Parathyroid adenoma (tissue), 2 donors: ENCODE measurements at regions not wholly inside any gene's neighbourhood (a gene's known extent, or its start where the extent isn't known, plus 50 kb on each side); places are given as distances from the start of the nearest gene placed in this dataset.
A peak's percentile ranks its signal among the peaks of the same experiment; 100 is the strongest.

Source experiments
- H2AFZ ChIP-seq: fragments of 300-600 bp; sonication (generic); one replicate; pipeline ENCODE4 v1.7.0; 2017; ENCODE audit warnings: antibody characterized with exemption, mild to moderate bottlenecking
- H3K27ac ChIP-seq: fragments of 300-600 bp; sonication (generic); one replicate; pipeline ENCODE4 v1.7.0; 2017
- H3K27me3 ChIP-seq: fragments of 300-600 bp; sonication (generic); one replicate; pipeline ENCODE4 v1.7.0; 2017; ENCODE audit warnings: low read length; ENCODE audit not compliant: control insufficient read depth, insufficient read depth
- H3K36me3 ChIP-seq: fragments of 300-600 bp; sonication (generic); one replicate; pipeline ENCODE4 v1.7.0; 2017; ENCODE audit warnings: low read length; ENCODE audit not compliant: control insufficient read depth, insufficient read depth
- H3K4me1 ChIP-seq: fragments of 300-600 bp; sonication (generic); one replicate; pipeline ENCODE4 v1.7.0; 2017; ENCODE audit warnings: control low read depth
- H3K4me2 ChIP-seq: fragments of 300-600 bp; sonication (generic); one replicate; pipeline ENCODE4 v1.7.0; 2017; ENCODE audit warnings: low read length
- H3K4me3 ChIP-seq: fragments of 300-600 bp; sonication (generic); one replicate; pipeline ENCODE4 v1.7.0; 2017; ENCODE audit warnings: low read depth, low read length
- H3K79me2 ChIP-seq: fragments of 300-600 bp; sonication (generic); one replicate; pipeline ENCODE4 v1.7.0; 2017; ENCODE audit warnings: control low read depth
- H3K9ac ChIP-seq: fragments of 300-600 bp; sonication (generic); one replicate; pipeline ENCODE4 v1.7.0; 2017; ENCODE audit warnings: mild to moderate bottlenecking
- H3K9me3 ChIP-seq: fragments of 300-600 bp; sonication (generic); one replicate; pipeline ENCODE4 v1.7.0; 2017; ENCODE audit warnings: low read length; ENCODE audit not compliant: control insufficient read depth
- CTCF ChIP-seq: fragments of 300-600 bp; sonication (generic); IDR thresholded peaks from one replicate; pipeline ENCODE4 v1.7.0; 2017; ENCODE audit warnings: antibody characterized with exemption, mild to moderate bottlenecking
- donor health status: primary hyperparathyroidism.

GRCh38 chr4:164377277-164377676, 376.7 kb upstream of the SMIM31 start:
- no peak for TF ChIP-seq CTCF
- Histone ChIP-seq H3K4me3 (no peak overlapping the region), H3K9ac (no peak overlapping the region), H3K36me3 (no peaks in the 10 kb centered on the region), H3K27ac (no peak overlapping the region), H2AFZ (no peak overlapping the region), H3K27me3 (no peaks in the 10 kb centered on the region), H3K4me2 (no peak overlapping the region), H3K4me1 (no peaks in the 10 kb centered on the region), H3K9me3 (no peaks in the 10 kb centered on the region), H3K79me2 (no peaks in the 10 kb centered on the region)

- Histone ChIP-seq H2AFZ (no peak overlapping the region), H3K79me2 (no peaks in the 10 kb centered on the region), H3K9me3 (no peaks in the 10 kb centered on the region), H3K9ac (no peak overlapping the region), H3K4me2 (no peak overlapping the region), H3K36me3 (no peaks in the 10 kb centered on the region), H3K27ac (no peak overlapping the region), H3K4me1 (no peaks in the 10 kb centered on the region), H3K4me3 (no peak overlapping the region), H3K27me3 (no peaks in the 10 kb centered on the region)
- TF ChIP-seq CTCF, result no peak
Measured at GRCh38 chr4:164378361-164378760, 375.6 kb upstream of the SMIM31 start.

GRCh38 chr4:164379694-164380093, 374.2 kb upstream of the SMIM31 start:
- Histone ChIP-seq H3K27me3 (no peaks in the 10 kb centered on the region), H3K4me3 (no peak overlapping the region), H3K36me3 (no peaks in the 10 kb centered on the region), H3K79me2 (no peaks in the 10 kb centered on the region), H3K9ac (no peak overlapping the region), H3K4me2 (no peak overlapping the region), H3K9me3 (no peaks in the 10 kb centered on the region), H3K4me1 (no peaks in the 10 kb centered on the region), H2AFZ (no peak overlapping the region), H3K27ac (no peak overlapping the region)
- no peak for TF ChIP-seq CTCF

- H3K4me2 ChIP-seq, result no peak overlapping the region
- H2AFZ ChIP-seq, result no peak overlapping the region
- no peak overlapping the region for H3K4me3 ChIP-seq
- H3K9me3 ChIP-seq, result no peaks in the 10 kb centered on the region
- H3K4me1 ChIP-seq, result no peaks in the 10 kb centered on the region
- H3K27me3 ChIP-seq, result no peaks in the 10 kb centered on the region
- TF ChIP-seq CTCF, result no peak
- no peak overlapping the region for H3K9ac ChIP-seq
- no peak overlapping the region for H3K27ac ChIP-seq
- no peaks in the 10 kb centered on the region for H3K79me2 ChIP-seq
- no peaks in the 10 kb centered on the region for H3K36me3 ChIP-seq
Measured at GRCh38 chr4:164381859-164382258, 372.1 kb upstream of the SMIM31 start.

- no peak for TF ChIP-seq CTCF
- H3K9me3 ChIP-seq, result no peaks in the 10 kb centered on the region
- peak overlapping the region; percentile 42 for H3K4me2 ChIP-seq
- H3K9ac ChIP-seq, result no peak overlapping the region
- no peak overlapping the region for H2AFZ ChIP-seq
- H3K4me1 ChIP-seq, result no peaks in the 10 kb centered on the region
- no peaks in the 10 kb centered on the region for H3K27me3 ChIP-seq
- no peak overlapping the region for H3K27ac ChIP-seq
- H3K79me2 ChIP-seq, result no peaks in the 10 kb centered on the region
- H3K4me3 ChIP-seq, result no peak overlapping the region
- H3K36me3 ChIP-seq, result no peaks in the 10 kb centered on the region
Measured at GRCh38 chr4:164383058-164383357, 370.9 kb upstream of the SMIM31 start.
